Suprapubic skin (tissue), 4 donors: ENCODE measurements at regions not wholly inside any gene's neighbourhood (a gene's known extent, or its start where the extent isn't known, plus 50 kb on each side); places are given as distances from the start of the nearest gene placed in this dataset.

Experiments
- DNase-seq, 2 donors: peaks; one replicate each; pipeline ENCODE4 v3.0.0-alpha.2; 2019; ENCODE audit warnings: low spot score in 2 of 2
- H3K27ac ChIP-seq: fragments of 200-600 bp; sonication (generic); one replicate; pipeline ENCODE4 v1.5.1; 2019
- H3K27me3 ChIP-seq: fragments of 200-600 bp; sonication (generic); one replicate; pipeline ENCODE4 v1.5.1; 2019
- H3K36me3 ChIP-seq: fragments of 200-600 bp; sonication (generic); one replicate; pipeline ENCODE4 v1.5.1; 2019
- H3K4me1 ChIP-seq: fragments of 200-600 bp; sonication (generic); one replicate; pipeline ENCODE4 v1.5.1; 2019
- H3K4me3 ChIP-seq: fragments of 200-600 bp; sonication (generic); one replicate; pipeline ENCODE4 v1.5.1; 2019; ENCODE audit warnings: mild to moderate bottlenecking
- H3K9me3 ChIP-seq: fragments of 200-600 bp; sonication (generic); one replicate; pipeline ENCODE4 v1.5.1; 2019
- EP300 ChIP-seq: sonication (generic); formaldehyde crosslinking; IDR thresholded peaks from one replicate; pipeline ENCODE4 v1.6.1; 2017; ENCODE audit warnings: antibody characterized with exemption
- POLR2A ChIP-seq, 2 donors: fragments of 450-650 bp; IDR thresholded peaks; one replicate each; pipeline ENCODE4 v1.6.1; 2017; ENCODE audit warnings: antibody characterized with exemption in 2 of 2, mild to moderate bottlenecking in 2 of 2, moderate library complexity in 2 of 2
- POLR2AphosphoS5 ChIP-seq, 3 donors: sonication (generic); formaldehyde crosslinking; IDR thresholded peaks; one replicate each; pipeline ENCODE4 v1.6.1; 2017; ENCODE audit warnings: antibody characterized with exemption in 3 of 3
- WGBS: methylation state at CpG from one replicate; pipeline ENCODE4 v1.1.5; 2018; 5-methylcytosine and 5-hydroxymethylcytosine counted together
- TF ChIP-seq, protein P1 (sequence below), 2 donors: fragments of 200-600 bp in 1 of 2; fragments of 450-650 bp in 1 of 2; sonication (generic) in 1 of 2; IDR thresholded peaks; one replicate each; pipeline ENCODE4 v1.5.1; 2016 to 2019; ENCODE audit warnings: antibody characterized with exemption in 2 of 2, mild to moderate bottlenecking in 1 of 2, moderate library complexity in 1 of 2

GRCh38 chr14:31947076-31947475, 130.0 kb upstream of the ARHGAP5 start:
- 54% methylated on average over 7 of the region's 7 CpGs for WGBS
- no peak for DNase-seq
- TF ChIP-seq POLR2A (IDR thresholded peaks at IDR 0.05) (no peak), EP300 (no peak)
- Histone ChIP-seq H3K27me3 (no peaks in the 10 kb centered on the region), H3K4me1 (peaks cover 22% of the 10 kb centered on the region), H3K27ac (no peak overlapping the region), H3K36me3 (no peaks in the 10 kb centered on the region), H3K4me3 (no peak overlapping the region), H3K9me3 (no peaks in the 10 kb centered on the region)

DNA sequence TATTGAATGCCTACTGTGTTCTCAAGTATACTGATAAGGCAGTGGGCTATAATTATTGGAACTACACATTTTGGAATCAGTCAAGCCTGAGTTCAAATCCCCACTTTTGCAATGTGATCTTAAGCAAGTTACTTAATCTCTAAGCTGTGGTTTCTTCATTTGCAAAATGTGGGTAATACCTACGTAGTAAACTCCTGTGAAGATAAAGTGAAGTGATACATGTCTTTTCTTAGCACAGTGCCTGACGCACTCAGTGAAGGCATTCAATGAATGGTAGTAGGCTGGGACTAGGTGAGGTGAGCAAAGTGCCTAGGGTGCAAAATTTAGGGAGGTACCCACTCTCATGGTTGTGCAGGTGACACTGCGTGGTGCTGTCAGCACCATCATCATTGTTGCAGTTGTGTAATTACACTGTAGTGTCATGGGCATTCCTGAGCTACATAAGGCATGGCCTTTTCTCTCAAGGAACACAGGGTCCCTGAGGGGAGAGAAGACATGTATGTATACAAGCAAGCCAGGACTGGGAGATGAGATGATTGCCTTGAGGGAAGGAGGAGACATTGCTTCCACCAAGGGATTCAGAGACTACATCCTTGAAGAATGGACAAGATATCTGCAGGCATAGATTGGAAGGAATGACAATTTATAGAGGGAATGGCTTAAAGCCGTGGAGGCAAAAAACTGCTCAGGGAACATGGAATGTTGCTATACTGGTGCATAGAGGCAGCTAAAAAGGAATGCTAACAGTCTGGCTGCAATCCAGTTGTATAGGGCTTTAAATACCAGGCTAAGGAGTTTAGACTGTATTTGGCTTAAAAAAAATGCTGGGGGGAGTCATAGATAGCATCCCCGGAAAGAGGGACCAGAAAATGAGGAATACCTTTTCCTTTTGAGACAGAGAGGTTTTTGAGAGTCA, 129.2 kb upstream of the ARHGAP5 start:
- Histone ChIP-seq H3K27ac (no peak overlapping the region), H3K9me3 (no peaks in the 10 kb centered on the region), H3K27me3 (no peaks in the 10 kb centered on the region), H3K4me1 (peaks cover 22% of the 10 kb centered on the region), H3K36me3 (no peaks in the 10 kb centered on the region), H3K4me3 (no peak overlapping the region)
- TF ChIP-seq POLR2AphosphoS5 (IDR thresholded peaks at IDR 0.05) (no peak), EP300 (no peak), POLR2A (IDR thresholded peaks at IDR 0.05) (no peak)
- TF ChIP-seq, protein P1, sequence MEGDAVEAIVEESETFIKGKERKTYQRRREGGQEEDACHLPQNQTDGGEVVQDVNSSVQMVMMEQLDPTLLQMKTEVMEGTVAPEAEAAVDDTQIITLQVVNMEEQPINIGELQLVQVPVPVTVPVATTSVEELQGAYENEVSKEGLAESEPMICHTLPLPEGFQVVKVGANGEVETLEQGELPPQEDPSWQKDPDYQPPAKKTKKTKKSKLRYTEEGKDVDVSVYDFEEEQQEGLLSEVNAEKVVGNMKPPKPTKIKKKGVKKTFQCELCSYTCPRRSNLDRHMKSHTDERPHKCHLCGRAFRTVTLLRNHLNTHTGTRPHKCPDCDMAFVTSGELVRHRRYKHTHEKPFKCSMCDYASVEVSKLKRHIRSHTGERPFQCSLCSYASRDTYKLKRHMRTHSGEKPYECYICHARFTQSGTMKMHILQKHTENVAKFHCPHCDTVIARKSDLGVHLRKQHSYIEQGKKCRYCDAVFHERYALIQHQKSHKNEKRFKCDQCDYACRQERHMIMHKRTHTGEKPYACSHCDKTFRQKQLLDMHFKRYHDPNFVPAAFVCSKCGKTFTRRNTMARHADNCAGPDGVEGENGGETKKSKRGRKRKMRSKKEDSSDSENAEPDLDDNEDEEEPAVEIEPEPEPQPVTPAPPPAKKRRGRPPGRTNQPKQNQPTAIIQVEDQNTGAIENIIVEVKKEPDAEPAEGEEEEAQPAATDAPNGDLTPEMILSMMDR (IDR thresholded peaks at IDR 0.05) = no peak
- DNase-seq = no peak
- 78% methylated on average over 5 of the region's 5 CpGs for whole genome bisulfite sequencing

DNA sequence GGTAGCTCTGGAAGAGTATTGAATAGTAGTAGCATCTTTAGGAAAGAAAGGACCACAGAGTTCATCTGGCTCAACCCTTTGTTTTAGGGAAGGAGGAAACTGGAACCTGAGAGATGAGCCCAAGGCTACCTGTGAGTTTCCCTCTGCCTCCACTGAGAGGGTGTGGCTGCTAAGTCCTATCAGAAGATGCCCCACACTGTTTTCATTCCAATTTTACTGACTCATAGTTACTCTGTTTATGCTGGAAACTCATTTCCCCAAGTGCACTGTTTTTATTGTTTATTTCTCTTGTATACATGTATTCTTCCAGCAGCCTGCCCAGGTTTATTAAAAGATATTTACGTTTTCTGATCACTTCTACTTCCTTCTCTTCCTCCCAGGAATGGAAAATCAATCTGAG, 127.4 kb upstream of the ARHGAP5 start:
- no peaks in the 10 kb centered on the region for H3K27me3 ChIP-seq
- no peak overlapping the region for H3K4me3 ChIP-seq
- no peak for DNase-seq
- WGBS = 37% methylated on average over 1 of the region's 1 CpG
- H3K9me3 ChIP-seq = no peaks in the 10 kb centered on the region
- H3K36me3 ChIP-seq = no peaks in the 10 kb centered on the region
- no peak overlapping the region for H3K27ac ChIP-seq
- TF ChIP-seq POLR2AphosphoS5 (IDR thresholded peaks at IDR 0.05) = no peak
- TF ChIP-seq, protein P1 (IDR thresholded peaks at IDR 0.05) = no peak
- TF ChIP-seq POLR2A (IDR thresholded peaks at IDR 0.05) = no peak
- no peak for TF ChIP-seq EP300
- peaks cover 17% of the 10 kb centered on the region for H3K4me1 ChIP-seq

DNA sequence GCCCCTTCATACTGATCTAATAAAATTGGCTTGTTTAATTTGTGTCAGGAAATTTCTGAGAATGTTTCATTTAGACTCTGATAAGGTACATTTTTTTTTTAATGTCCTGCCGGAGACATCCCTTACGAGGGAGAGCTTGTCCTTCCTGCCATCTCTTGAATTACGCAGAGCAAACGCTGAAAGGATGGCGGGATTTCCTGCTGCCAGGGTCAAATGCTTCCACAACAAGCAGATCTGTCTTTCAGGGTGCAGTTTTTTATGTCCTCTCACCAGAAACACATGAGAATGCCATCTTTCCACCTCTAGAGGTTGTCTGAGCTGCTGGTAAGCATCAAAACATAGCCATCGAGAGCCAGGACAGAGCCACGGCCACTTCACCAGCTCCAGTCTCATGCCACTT, 126.8 kb upstream of the ARHGAP5 start:
- TF ChIP-seq, protein P1 (IDR thresholded peaks at IDR 0.05) = no peak
- TF ChIP-seq POLR2AphosphoS5 (IDR thresholded peaks at IDR 0.05) (no peak), EP300 (no peak)
- no peak for DNase-seq
- Histone ChIP-seq H3K36me3 (no peaks in the 10 kb centered on the region), H3K9me3 (no peaks in the 10 kb centered on the region), H3K27ac (no peak overlapping the region), H3K4me3 (no peak overlapping the region), H3K27me3 (no peaks in the 10 kb centered on the region), H3K4me1 (peaks cover 11% of the 10 kb centered on the region)
- 71% methylated on average over 7 of the region's 7 CpGs for WGBS

DNA sequence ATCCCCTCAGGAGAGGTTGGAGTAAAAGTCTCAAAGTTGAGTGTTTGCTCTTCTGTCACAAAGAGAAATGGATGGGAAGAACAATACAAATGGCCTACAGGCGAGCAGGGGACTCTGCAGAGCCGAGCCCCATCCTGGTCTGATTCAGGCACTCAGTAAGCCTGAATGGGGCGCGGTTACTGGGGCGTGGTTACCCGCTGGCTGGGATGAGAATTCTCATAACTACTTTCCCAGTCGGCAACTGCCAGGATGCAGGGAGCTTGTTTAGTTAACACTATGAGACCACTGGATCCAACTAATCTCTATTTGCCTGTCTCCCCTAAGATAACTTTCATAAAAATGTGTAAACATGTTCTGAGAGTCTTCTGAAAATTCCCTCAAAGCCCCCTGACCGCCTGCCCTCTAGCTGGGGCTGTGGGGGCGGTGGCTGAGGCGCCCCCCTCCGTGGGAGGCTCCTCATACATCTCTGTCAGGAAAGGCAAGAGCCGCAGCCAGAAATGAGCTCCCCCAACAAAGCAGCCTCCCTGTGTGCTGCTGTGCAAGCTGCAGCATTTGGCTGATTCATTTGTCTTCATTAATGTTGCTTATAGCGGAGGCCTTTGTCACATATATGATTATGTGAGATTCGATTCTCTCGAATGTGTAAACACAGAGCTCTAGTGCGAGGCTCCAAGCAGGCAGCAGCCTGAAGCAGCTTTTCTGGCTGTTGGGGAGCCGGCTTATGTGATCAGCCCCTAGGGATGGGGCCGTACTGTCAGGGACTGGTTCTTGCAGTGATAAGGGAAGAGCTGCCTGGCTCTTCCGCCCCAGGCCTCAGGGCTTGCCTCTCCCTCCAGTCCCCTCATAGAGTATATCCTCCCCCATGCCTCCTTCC, 126.1 kb upstream of the ARHGAP5 start:
- Histone ChIP-seq H3K9me3 (no peaks in the 10 kb centered on the region), H3K4me3 (no peak overlapping the region), H3K4me1 (peaks cover 10% of the 10 kb centered on the region), H3K27ac (no peak overlapping the region), H3K36me3 (no peaks in the 10 kb centered on the region), H3K27me3 (no peaks in the 10 kb centered on the region)
- DNase-seq = no peak
- TF ChIP-seq POLR2AphosphoS5 (IDR thresholded peaks at IDR 0.05) (no peak), POLR2A (IDR thresholded peaks at IDR 0.05) (no peak), EP300 (no peak)
- TF ChIP-seq, protein P1 (IDR thresholded peaks at IDR 0.05) = no peak
- 45% methylated on average over 19 of the region's 19 CpGs for WGBS
